Mucosa of stomach (tissue), 1 donor: ENCODE measurements at regions not wholly inside any gene's neighbourhood (a gene's known extent, or its start where the extent isn't known, plus 50 kb on each side); places are given as distances from the start of the nearest gene placed in this dataset.

Source experiments
- H3K27me3 ChIP-seq: one replicate; pipeline ENCODE4 v1.7.0; 2013; ENCODE audit warnings: mild to moderate bottlenecking, low read length; ENCODE audit not compliant: control insufficient read depth, insufficient read depth
- H3K36me3 ChIP-seq: one replicate; pipeline ENCODE4 v1.7.0; 2013; ENCODE audit warnings: low read length; ENCODE audit not compliant: control insufficient read depth, insufficient read depth
- H3K4me1 ChIP-seq: one replicate; pipeline ENCODE4 v1.7.0; 2013; ENCODE audit warnings: mild to moderate bottlenecking, low read length; ENCODE audit not compliant: control insufficient read depth, insufficient read depth
- H3K4me3 ChIP-seq: one replicate; pipeline ENCODE4 v1.7.0; 2013; ENCODE audit warnings: low read length
- H3K9ac ChIP-seq: one replicate; pipeline ENCODE4 v1.7.0; 2013; ENCODE audit warnings: mild to moderate bottlenecking, low read length, moderate library complexity
- H3K9me3 ChIP-seq: one replicate; pipeline ENCODE4 v1.7.0; 2013; ENCODE audit warnings: mild to moderate bottlenecking, low read length, moderate library complexity; ENCODE audit not compliant: control insufficient read depth
- donor health status: Pancreatic carcinoma.

DNA sequence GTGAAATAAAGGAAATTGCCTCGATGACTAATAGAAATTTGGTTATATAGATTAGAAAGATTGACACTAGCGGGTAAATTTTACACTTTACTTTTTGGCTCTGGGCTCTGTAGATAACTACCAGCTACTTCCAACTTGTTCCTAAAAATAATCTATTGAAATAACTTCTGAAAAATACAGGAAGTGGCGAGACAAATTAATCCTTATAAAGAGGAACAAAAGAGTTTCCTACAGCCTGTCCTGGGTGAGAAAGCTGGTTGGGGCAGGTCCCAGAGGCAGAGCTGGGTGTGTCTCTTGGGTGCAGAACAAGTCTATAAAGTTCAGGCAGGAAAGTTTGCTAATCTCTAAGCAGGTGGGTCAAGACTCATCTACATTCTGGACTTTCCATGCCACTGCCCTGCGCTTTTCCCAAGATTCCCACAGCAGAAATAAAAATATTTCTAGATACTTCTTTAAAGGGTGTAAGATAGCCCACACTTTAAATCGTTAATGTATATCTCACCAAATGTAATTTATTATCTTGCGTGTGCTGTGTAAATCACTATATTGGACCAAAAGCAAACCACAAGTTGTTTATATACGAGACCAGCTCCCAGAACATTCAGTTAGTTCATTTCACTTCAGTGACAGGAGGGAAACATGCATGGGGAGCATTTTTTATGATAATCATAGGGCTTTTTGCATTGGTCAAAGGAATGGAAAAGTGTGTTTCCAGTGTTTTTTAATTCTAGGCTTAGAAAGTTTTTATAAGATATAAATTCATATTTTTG, 70.1 kb upstream of the NRIP1 start:
- Histone ChIP-seq H3K27me3 (no peaks in the 10 kb centered on the region), H3K9ac (no peak overlapping the region), H3K4me3 (no peak overlapping the region), H3K4me1 (peaks cover 37% of the 10 kb centered on the region), H3K9me3 (no peaks in the 10 kb centered on the region), H3K36me3 (no peaks in the 10 kb centered on the region)

DNA sequence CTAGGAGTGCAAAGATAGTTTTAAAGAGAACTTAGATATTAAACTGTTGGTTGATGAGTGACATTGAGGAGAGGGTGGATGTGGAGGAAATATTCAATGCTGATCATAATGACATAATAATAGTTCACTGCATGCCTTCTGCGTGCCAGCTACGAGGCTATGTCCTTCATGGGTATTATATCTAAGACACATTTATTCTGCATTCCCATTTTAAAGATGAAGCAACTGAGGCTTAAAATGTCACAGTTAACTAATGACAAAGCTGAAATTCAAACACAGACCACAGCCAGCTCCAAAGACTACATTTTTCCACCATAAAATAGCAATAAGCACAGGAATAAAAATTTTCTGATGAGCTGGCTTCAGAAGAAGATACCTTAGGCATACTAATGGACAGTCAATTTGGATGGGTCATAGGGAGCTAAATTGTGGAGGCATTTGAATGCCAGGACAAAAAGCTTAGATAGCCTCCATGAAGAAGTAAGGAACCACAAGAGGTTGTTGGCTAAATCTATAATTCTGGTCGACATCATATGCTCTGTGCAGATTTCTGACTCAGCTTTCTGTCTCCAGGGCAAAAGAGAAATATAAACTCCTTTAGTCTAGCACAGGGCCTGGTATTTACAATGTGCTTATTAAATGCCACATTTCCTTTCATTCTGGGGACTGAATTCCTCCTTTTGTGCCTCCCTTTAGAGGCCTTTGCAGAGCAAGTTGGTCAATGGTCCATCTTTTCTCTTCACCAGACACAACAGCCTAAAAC, 71.2 kb upstream of the NRIP1 start:
- H3K36me3 ChIP-seq: no peaks in the 10 kb centered on the region
- H3K4me1 ChIP-seq: peaks cover 43% of the 10 kb centered on the region
- H3K4me3 ChIP-seq: no peak overlapping the region

DNA sequence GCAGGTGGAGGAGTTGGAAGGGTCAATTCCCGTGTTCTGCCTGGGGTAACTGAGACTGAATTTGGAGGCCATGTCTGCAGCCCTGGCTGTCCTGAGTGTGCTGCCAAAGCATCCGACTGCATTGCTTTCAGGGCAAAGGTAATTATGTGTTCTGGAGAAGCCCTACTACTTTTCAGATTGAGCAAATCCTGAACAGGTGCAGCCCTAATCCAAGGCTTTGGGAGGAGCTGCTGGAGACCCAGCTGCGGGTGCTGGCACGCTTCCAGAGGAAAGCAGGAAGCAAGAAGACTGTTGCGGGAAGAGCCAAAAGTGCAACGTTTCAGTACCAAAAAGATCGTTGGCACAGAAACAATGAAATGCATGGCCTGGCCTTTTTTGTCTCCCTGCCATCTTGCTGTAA, 73.7 kb upstream of the NRIP1 start:
- H3K9ac ChIP-seq: no peak overlapping the region
- H3K36me3 ChIP-seq: no peaks in the 10 kb centered on the region
- no peak overlapping the region for H3K4me3 ChIP-seq
- H3K4me1 ChIP-seq: peaks cover 55% of the 10 kb centered on the region
- no peaks in the 10 kb centered on the region for H3K27me3 ChIP-seq
- H3K9me3 ChIP-seq: no peaks in the 10 kb centered on the region

More for the DNA sequence above, 71.2 kb upstream of the NRIP1 start:
- no peaks in the 10 kb centered on the region for H3K27me3 ChIP-seq
- H3K9me3 ChIP-seq: no peaks in the 10 kb centered on the region
- H3K9ac ChIP-seq: no peak overlapping the region

GRCh38 chr21:15139898-15140297, 75.1 kb upstream of the NRIP1 start:
- Histone ChIP-seq H3K9me3 (no peaks in the 10 kb centered on the region), H3K36me3 (no peaks in the 10 kb centered on the region)

GRCh38 chr21:15140321-15141019, 75.7 kb upstream of the NRIP1 start:
- no peaks in the 10 kb centered on the region for H3K27me3 ChIP-seq
- H3K9ac ChIP-seq: no peak overlapping the region
- H3K36me3 ChIP-seq: no peaks in the 10 kb centered on the region
- H3K4me1 ChIP-seq: peaks cover 40% of the 10 kb centered on the region
- H3K9me3 ChIP-seq: no peaks in the 10 kb centered on the region
- no peak overlapping the region for H3K4me3 ChIP-seq

More at GRCh38 chr21:15139898-15140297, 75.1 kb upstream of the NRIP1 start:
- no peaks in the 10 kb centered on the region for H3K27me3 ChIP-seq
- H3K9ac ChIP-seq: no peak overlapping the region
- H3K4me3 ChIP-seq: no peak overlapping the region
- H3K4me1 ChIP-seq: peaks cover 46% of the 10 kb centered on the region

DNA sequence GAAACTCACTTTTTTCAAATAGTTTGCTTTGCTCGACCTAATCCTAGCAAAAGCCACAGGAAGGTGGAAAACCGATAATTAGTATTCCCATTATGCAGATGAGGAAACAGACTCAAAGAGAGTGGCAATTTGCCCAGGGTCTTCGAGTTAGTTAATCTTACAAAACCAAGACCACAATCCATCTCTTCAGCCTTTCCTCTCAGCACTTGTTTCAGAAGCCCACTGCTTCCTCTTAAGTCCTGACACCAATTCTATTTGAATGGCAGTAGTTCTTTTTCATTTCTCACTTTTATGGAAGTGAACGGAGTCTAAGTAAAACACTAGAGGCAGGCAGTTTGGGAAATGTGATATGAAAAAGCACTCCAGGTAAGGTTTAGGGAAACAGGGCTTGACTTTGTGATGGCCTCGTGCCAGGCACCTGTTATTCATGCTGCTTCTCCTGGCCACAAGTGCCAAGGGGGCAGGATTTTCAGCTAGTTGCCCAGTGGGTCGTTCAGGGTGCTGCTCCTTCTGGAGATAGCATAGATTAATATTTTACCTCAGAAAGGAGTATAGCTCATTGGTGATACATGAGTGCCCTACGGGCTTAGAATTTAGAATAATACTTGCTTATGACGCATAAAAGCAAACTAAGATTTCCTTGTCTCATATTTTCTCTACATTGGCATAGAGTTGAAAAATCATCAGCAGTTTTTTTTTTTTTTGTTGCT, 76.6 kb upstream of the NRIP1 start:
- H3K4me3 ChIP-seq: no peak overlapping the region
- no peaks in the 10 kb centered on the region for H3K36me3 ChIP-seq
- H3K4me1 ChIP-seq: peaks cover 39% of the 10 kb centered on the region
- no peaks in the 10 kb centered on the region for H3K27me3 ChIP-seq
- H3K9me3 ChIP-seq: no peaks in the 10 kb centered on the region
- peak overlapping the region; percentile 5 for H3K9ac ChIP-seq

DNA sequence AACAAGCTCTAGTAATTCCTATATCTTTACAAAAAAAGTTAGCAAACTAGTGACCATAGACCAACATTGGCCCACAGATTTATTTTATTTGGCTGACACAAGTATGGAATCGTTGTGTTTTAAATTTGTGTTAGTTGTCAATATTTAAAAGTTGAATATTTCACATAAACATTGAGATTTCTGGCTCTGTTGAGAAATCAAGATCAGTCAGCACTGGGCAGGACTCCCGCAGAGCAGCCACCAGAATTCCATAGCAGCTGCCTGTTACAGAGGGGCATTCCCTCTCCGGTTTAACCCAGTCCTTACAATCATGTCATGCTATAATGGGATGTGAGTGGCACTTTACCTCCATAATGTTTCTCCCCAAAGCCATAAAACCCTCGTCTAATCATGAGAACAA, 79.2 kb upstream of the NRIP1 start:
- H3K4me3 ChIP-seq: no peak overlapping the region
- no peak overlapping the region for H3K9ac ChIP-seq
- peaks cover 26% of the 10 kb centered on the region for H3K4me1 ChIP-seq
- no peaks in the 10 kb centered on the region for H3K36me3 ChIP-seq
- H3K9me3 ChIP-seq: no peaks in the 10 kb centered on the region
- no peaks in the 10 kb centered on the region for H3K27me3 ChIP-seq

DNA sequence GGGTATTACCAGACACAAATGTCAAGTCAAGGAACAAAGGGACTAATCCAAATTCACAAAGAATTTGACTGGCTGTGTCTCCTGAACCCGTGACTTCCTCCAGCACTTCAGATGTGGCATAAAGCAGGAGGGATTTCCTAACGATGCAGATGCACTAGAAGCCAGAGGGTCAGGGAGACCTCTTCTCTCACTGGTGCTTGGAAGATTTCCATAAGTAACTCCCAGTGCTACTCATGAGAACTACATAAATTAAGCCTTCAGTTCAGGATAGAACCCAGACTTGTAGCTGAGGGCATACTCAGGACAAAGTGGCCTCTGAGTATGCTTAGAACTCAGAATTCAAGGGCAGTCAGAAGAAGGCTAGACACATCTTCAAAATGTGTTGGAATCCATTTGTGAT, 83.6 kb upstream of the NRIP1 start:
- Histone ChIP-seq H3K4me1 (peaks cover 3% of the 10 kb centered on the region), H3K27me3 (no peaks in the 10 kb centered on the region), H3K36me3 (no peaks in the 10 kb centered on the region), H3K4me3 (no peak overlapping the region), H3K9ac (no peak overlapping the region), H3K9me3 (no peaks in the 10 kb centered on the region)

DNA sequence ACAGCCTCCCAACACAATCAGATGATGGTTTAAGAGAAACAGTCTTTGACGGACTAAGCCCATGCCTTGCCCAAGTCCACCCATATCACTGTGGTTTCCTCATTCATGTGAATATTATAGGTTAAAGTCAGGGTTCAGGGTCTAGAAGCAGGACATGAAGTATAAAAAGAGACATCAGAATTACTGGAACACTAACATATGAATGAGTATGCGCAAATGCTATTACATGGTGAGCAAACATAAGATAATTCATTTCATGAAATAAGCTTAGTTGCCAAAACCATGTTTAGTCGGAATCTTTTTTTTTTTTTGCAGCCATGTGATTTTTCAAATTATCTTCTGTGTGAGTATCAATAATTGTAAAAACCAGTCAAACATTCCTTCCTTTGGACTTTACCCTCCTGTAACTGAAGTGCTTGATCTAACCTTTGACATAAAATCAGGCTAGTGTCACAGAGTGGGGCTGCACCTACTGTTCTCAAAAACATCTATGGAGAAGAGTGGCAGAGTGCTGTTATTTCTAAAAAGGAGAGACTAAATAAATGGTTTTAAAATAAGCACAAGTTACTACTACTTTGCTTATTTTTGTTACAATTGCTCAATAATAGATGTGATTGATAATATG, 84.9 kb upstream of the NRIP1 start:
- peaks cover 3% of the 10 kb centered on the region for H3K4me1 ChIP-seq
- H3K27me3 ChIP-seq: no peaks in the 10 kb centered on the region
- H3K9ac ChIP-seq: no peak overlapping the region
- no peaks in the 10 kb centered on the region for H3K9me3 ChIP-seq
- no peaks in the 10 kb centered on the region for H3K36me3 ChIP-seq
- no peak overlapping the region for H3K4me3 ChIP-seq

- peaks cover 3% of the 10 kb centered on the region for H3K4me1 ChIP-seq
Observed at GRCh38 chr21:15151385-15152103, 86.7 kb upstream of the NRIP1 start.

GRCh38 chr21:15152591-15152990, 87.8 kb upstream of the NRIP1 start:
- Histone ChIP-seq H3K9me3 (no peaks in the 10 kb centered on the region), H3K4me1 (peaks cover 3% of the 10 kb centered on the region), H3K4me3 (no peak overlapping the region), H3K9ac (no peak overlapping the region), H3K27me3 (no peaks in the 10 kb centered on the region), H3K36me3 (no peaks in the 10 kb centered on the region)

More at GRCh38 chr21:15151385-15152103, 86.7 kb upstream of the NRIP1 start:
- H3K9ac ChIP-seq: no peak overlapping the region
- H3K36me3 ChIP-seq: no peaks in the 10 kb centered on the region
- H3K27me3 ChIP-seq: no peaks in the 10 kb centered on the region
- no peak overlapping the region for H3K4me3 ChIP-seq
- H3K9me3 ChIP-seq: no peaks in the 10 kb centered on the region
